HG03432 (cell line): ENCODE measurements at regions not wholly inside any gene's neighbourhood (a gene's known extent, or its start where the extent isn't known, plus 50 kb on each side); places are given as distances from the start of the nearest gene placed in this dataset.

Experiments
- ATAC-seq: cut with Tn5 transposase; IDR thresholded peaks from one replicate; pipeline ENCODE4 v1.9.1; 2021; ENCODE audit warnings: mild to moderate bottlenecking, moderate library complexity; ENCODE audit not compliant: unreplicated experiment

DNA sequence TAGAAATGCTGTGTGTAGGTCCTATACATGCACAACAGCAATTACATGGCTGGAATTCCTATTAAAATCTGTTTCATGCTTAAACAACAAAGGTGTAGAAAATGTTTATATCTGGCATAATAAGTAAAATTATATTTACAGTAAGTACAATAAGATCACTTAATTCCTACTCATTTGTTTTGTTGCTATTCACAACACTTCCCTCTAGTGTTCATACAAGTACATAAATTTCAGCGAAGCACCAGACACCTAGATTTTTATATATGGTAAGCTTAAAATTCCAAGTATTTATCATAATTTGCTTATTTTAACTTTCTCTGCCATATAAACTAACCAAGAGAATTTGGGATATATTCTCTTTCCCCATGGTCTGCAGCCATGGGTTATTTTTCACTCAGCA is 51.8 kb upstream of the ANK3 start:
- no peak for ATAC-seq

DNA sequence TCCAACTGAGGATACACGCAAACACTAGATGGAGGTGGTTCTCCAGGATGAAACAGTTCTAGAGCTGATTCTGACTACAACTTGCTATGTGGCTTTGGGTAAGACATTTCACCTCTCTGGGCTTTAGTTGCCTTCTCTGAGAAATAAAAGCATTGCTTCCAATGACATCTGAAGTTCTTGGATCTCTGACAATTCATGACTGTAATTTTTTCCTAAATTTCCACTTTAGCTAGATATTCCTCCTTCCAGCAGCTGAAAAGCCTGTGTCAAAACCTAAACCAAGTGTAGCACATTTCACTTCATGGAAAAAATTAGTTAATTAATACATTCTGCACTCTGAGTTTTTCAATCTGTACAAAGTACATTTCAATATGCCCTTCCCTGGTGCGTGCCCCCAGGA is 50.0 kb upstream of the ANK3 start:
- ATAC-seq, result no peak
